ENCODE measurements at regions not wholly inside any gene's neighbourhood (a gene's known extent, or its start where the extent isn't known, plus 50 kb on each side); places are given as distances from the start of the nearest gene placed in this dataset.

DNA sequence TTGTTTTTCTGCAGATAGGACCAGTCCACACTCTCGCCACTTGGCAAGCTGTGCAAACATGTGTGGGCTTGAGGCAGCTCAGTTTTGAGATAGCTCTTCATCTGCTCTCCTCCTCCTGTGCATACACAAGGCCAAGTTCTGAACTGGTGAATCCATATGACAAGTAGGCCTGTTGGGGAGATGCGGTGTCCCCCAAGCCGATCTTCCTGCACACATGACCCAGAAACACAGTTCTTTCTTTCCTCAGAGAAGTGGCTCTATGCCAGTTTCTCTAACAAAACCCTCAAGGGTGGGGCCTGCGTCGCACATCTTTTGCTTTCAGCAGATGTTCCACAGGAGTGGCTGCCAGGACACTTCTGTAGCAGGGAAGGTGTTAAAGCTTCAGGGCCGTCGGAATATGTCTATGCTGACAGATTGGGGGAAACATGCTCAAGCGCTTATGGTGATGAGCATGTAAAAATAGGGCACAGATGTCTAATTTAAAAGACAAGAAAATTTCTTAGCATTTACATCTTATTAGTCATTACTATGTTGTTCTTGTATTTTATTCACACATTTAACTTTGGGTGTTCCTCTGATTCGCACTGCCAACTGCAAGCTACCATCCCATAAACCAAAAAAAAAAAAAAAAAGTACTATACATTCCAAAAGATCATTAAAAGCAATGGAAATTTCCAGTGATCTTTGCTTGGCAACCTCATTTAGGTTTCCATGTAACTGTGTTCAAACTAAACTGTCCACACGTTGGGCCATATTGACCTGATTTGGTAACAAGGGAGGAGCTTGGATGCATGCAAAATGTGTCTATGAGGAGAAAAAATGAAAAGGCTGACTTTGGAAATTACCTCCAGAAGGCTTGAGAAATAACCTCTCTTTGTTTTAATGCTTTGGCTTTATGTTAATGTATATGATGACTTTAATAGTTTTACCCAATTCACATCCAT lies 1055.5 kb upstream of the KLHL29 start:
- no peaks in the 10 kb centered on the region for H3K27me3 ChIP-seq
- peaks cover 5% of the 10 kb centered on the region for H3K4me1 ChIP-seq
- no peaks in the 10 kb centered on the region for H3K36me3 ChIP-seq
- H3K4me3 ChIP-seq (ENCODE audit: low read depth, low read length), result no peak overlapping the region
- no peak for DNase-seq
- H3K9me3 ChIP-seq, result no peaks in the 10 kb centered on the region
- TF ChIP-seq, protein P1, sequence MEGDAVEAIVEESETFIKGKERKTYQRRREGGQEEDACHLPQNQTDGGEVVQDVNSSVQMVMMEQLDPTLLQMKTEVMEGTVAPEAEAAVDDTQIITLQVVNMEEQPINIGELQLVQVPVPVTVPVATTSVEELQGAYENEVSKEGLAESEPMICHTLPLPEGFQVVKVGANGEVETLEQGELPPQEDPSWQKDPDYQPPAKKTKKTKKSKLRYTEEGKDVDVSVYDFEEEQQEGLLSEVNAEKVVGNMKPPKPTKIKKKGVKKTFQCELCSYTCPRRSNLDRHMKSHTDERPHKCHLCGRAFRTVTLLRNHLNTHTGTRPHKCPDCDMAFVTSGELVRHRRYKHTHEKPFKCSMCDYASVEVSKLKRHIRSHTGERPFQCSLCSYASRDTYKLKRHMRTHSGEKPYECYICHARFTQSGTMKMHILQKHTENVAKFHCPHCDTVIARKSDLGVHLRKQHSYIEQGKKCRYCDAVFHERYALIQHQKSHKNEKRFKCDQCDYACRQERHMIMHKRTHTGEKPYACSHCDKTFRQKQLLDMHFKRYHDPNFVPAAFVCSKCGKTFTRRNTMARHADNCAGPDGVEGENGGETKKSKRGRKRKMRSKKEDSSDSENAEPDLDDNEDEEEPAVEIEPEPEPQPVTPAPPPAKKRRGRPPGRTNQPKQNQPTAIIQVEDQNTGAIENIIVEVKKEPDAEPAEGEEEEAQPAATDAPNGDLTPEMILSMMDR (IDR thresholded peaks at IDR 0.05; ENCODE audit: low read depth, low read length), result no peak

DNA sequence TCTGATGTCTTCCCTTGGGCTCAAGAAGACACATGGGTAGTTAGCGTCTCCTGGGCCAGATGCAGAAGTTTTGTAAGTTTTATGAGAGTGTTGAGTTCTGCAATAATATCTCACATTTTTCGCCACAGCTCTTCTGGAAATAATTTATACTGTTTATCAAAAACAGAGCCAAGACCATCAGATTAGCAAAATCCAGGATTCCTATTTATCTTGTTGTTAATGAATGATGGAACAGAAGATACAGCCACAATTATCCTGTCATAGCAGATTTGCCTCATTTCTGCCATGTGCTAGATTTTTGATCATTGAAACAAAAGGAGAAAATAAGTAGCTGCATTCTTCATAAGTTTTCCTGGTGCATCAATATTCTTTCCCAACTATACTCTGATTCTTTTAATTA lies 1048.6 kb upstream of the KLHL29 start:
- no peaks in the 10 kb centered on the region for H3K27me3 ChIP-seq
- TF ChIP-seq, protein P1 (IDR thresholded peaks at IDR 0.05; ENCODE audit: low read depth, low read length), result no peak
- DNase-seq, result no peak
- no peak overlapping the region for H3K4me3 ChIP-seq (ENCODE audit: low read depth, low read length)
- H3K36me3 ChIP-seq, result no peaks in the 10 kb centered on the region
- H3K4me1 ChIP-seq, result no peaks in the 10 kb centered on the region
- H3K9me3 ChIP-seq, result no peaks in the 10 kb centered on the region; the same call in 1 of the 2 replicates

DNA sequence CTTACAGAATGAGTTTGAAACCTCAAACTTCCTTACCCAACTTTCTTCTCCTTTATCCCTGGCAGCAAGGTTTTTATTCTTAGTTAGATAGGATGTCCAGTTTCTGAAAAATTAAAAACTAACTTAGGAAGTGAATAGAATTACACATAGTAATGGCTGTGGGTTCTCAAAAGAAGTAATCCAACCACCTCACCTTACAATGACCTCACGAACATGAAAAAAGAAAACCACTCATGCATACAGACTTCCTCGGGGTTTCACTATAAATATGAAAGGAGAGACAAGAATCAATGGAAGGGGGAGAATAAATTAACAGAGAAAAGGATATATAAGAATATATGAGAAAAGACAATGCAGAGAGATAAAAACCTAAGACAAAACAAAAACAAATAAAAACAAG lies 1044.3 kb upstream of the KLHL29 start:
- no peaks in the 10 kb centered on the region for H3K27me3 ChIP-seq
- no peaks in the 10 kb centered on the region for H3K9me3 ChIP-seq
- no peak for DNase-seq
- no peaks in the 10 kb centered on the region for H3K36me3 ChIP-seq
- TF ChIP-seq, protein P1 (IDR thresholded peaks at IDR 0.05; ENCODE audit: low read depth, low read length), result no peak
- no peaks in the 10 kb centered on the region for H3K4me1 ChIP-seq
- H3K4me3 ChIP-seq (ENCODE audit: low read depth, low read length), result no peak overlapping the region

DNA sequence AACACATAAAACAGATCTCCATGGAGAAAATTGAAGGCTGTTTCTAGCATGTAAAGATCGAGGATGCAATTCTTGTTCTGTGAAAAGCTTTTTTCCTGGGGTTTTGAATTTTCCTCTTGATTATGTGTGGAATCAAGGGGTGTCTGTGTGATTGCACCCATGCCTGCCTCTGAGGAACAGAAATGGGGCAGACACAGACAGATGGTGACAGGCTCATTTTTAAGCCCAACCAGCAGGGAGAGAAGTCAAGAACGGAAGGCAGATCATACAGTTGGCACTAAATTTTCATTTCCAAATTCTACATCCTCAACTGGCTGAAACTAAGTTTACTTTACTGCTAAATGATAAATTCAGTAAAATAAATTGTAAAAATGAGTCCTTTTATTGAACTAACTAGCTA lies 1037.7 kb upstream of the KLHL29 start:
- no peak for DNase-seq

DNA sequence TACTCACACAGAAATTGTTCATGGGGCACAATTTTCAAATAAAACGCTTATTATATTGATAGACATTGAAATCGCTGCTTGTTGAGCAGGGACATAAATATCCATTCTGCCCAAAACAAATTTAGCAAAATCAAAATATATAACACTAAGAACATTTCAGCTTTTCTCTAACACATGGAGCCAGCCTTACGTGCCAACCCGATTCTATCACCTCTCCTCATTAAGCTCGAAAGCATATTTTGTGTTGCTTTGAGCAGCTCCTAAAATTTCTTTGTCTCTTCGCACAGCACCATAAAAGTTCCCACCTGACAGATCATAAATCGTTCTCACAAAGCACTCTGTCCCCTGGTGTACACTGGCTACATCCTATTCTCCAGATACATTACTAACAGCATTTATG lies 1034.4 kb upstream of the KLHL29 start:
- Histone ChIP-seq H3K36me3 (no peaks in the 10 kb centered on the region), H3K4me1 (no peaks in the 10 kb centered on the region), H3K4me3 (ENCODE audit: low read depth, low read length) (no peak overlapping the region), H3K9me3 (no peaks in the 10 kb centered on the region), H3K27me3 (no peaks in the 10 kb centered on the region)
- no peak for DNase-seq
- TF ChIP-seq, protein P1 (IDR thresholded peaks at IDR 0.05; ENCODE audit: low read depth, low read length), result no peak

More for the DNA sequence above, 1037.7 kb upstream of the KLHL29 start:
- TF ChIP-seq, protein P1 (IDR thresholded peaks at IDR 0.05; ENCODE audit: low read depth, low read length), result no peak
- H3K36me3 ChIP-seq, result no peaks in the 10 kb centered on the region
- no peaks in the 10 kb centered on the region for H3K27me3 ChIP-seq
- H3K9me3 ChIP-seq, result no peaks in the 10 kb centered on the region
- no peak overlapping the region for H3K4me3 ChIP-seq (ENCODE audit: low read depth, low read length)
- no peaks in the 10 kb centered on the region for H3K4me1 ChIP-seq

DNA sequence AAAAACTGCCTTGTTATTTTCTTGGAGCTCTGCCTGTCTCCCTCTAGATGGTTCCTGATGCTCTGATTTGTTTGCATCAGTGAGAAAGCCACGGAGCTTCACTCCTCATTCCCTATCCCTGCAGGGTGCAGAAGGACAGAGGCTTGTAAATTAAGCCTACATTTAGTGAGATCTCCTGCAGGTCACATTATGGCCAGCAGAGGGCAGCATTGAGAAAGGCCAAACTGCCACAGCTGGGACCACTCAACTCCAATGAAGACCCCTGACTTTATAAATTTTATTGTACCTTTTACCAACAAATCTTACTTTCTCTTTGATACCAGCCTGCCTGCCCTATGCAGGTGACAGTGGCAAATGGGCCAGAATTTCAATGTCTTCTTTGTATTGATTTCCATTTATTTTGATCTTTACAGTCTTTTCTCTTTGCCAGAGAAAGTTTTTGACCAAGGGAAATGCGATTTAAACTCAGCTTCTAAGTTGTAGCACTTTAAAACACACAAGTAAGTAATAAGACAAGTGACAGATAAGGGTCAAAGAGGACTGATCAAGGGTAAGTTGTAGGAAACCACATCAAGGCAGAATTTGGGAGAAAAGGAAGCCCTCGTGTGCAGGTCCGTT lies 1029.1 kb upstream of the KLHL29 start:
- Histone ChIP-seq H3K36me3 (no peaks in the 10 kb centered on the region), H3K9me3 (no peaks in the 10 kb centered on the region), H3K4me3 (ENCODE audit: low read depth, low read length) (no peak overlapping the region), H3K27me3 (no peaks in the 10 kb centered on the region), H3K4me1 (no peaks in the 10 kb centered on the region)
- TF ChIP-seq, protein P1 (IDR thresholded peaks at IDR 0.05; ENCODE audit: low read depth, low read length), result peak; percentile 95
- DNase-seq, result peak; percentile 74

All from BE2C (cell line).